HG03064 (cell line): ENCODE measurements at regions not wholly inside any gene's neighbourhood (a gene's known extent, or its start where the extent isn't known, plus 50 kb on each side); places are given as distances from the start of the nearest gene placed in this dataset.
"Not testable (repeated sequence)": the region's sequence is repeated elsewhere in the genome, so short reads cannot be mapped to it uniquely, and the experiment has no call there.

Experiments used
- ATAC-seq: cut with Tn5 transposase; IDR thresholded peaks from one replicate; pipeline ENCODE4 v1.9.1; 2021; ENCODE audit warnings: low read depth; ENCODE audit not compliant: unreplicated experiment

- no peak for ATAC-seq
Measured at GRCh38 chr2:167756446-167756845, 490.9 kb downstream of the STK39 start.

- no peak for ATAC-seq
Measured at GRCh38 chr2:167753142-167753541, 494.3 kb downstream of the STK39 start.

GRCh38 chr2:167752734-167753133 lies 494.7 kb downstream of the STK39 start:
- ATAC-seq = no peak

- no peak for ATAC-seq
Measured at GRCh38 chr2:167750675-167751074, 496.7 kb downstream of the STK39 start.

- no peak for ATAC-seq
Measured at GRCh38 chr2:167749660-167750059, 497.7 kb downstream of the STK39 start.

GRCh38 chr2:167749016-167749415 lies 498.4 kb downstream of the STK39 start:
- no peak for ATAC-seq

GRCh38 chr2:167748536-167748935 lies 498.9 kb downstream of the STK39 start:
- no peak for ATAC-seq

- ATAC-seq = no peak
Measured at GRCh38 chr2:167745667-167746066, 501.7 kb downstream of the STK39 start.

- not testable (repeated sequence) for ATAC-seq
Measured at GRCh38 chr2:167739921-167740320, 507.5 kb downstream of the STK39 start.

- ATAC-seq = no peak
Measured at GRCh38 chr2:167733747-167734146, 513.6 kb downstream of the STK39 start.

GRCh38 chr2:167732326-167732725 lies 515.1 kb downstream of the STK39 start:
- no peak for ATAC-seq

- ATAC-seq = no peak
Measured at GRCh38 chr2:167729911-167730310, 517.5 kb downstream of the STK39 start.

- ATAC-seq = no peak
Measured at GRCh38 chr2:167726788-167727187, 520.6 kb downstream of the STK39 start.

GRCh38 chr2:167721593-167721992 lies 525.8 kb downstream of the STK39 start:
- no peak for ATAC-seq

- no peak for ATAC-seq
Measured at GRCh38 chr2:167719410-167719809, 528.0 kb downstream of the STK39 start.

- no peak for ATAC-seq
Measured at GRCh38 chr2:167718560-167718959, 528.8 kb downstream of the STK39 start.

GRCh38 chr2:167715932-167716331 lies 531.5 kb downstream of the STK39 start:
- no peak for ATAC-seq

- not testable (repeated sequence) for ATAC-seq
Measured at GRCh38 chr2:167715498-167715897, 531.9 kb downstream of the STK39 start.

- no peak for ATAC-seq
Measured at GRCh38 chr2:167712275-167712674, 535.1 kb downstream of the STK39 start.

- ATAC-seq = no peak
Measured at GRCh38 chr2:167708998-167709397, 538.4 kb downstream of the STK39 start.

GRCh38 chr2:167706800-167707199 lies 540.6 kb downstream of the STK39 start:
- no peak for ATAC-seq

GRCh38 chr2:167703441-167703840 lies 544.0 kb downstream of the STK39 start:
- no peak for ATAC-seq

GRCh38 chr2:167702227-167702626 lies 545.2 kb downstream of the STK39 start:
- no peak for ATAC-seq
